Jurkat, Clone E6-1 (cell line): ENCODE measurements at regions not wholly inside any gene's neighbourhood (a gene's known extent, or its start where the extent isn't known, plus 50 kb on each side); places are given as distances from the start of the nearest gene placed in this dataset.

Experiments used
- DNase-seq: peaks from one replicate; pipeline ENCODE4 v3.0.0-alpha.2; 2011; ENCODE audit warnings: low read depth, low spot score
- H3K4me3 ChIP-seq: 2 replicates; pipeline ENCODE4 v1.5.1; 2011; ENCODE audit warnings: mild to moderate bottlenecking, low read length, control low read depth, moderate library complexity

- no peak overlapping the region for H3K4me3 ChIP-seq
- no peak for DNase-seq
Observed at GRCh38 chr18:27608174-27608573, 423.1 kb upstream of the CHST9 start.

- no peak overlapping the region for H3K4me3 ChIP-seq
- no peak for DNase-seq
Observed at GRCh38 chr18:27606741-27607140, 421.6 kb upstream of the CHST9 start.

- peak; percentile 15 for DNase-seq
- no peak overlapping the region for H3K4me3 ChIP-seq
Observed at GRCh38 chr18:27605107-27605834, 420.2 kb upstream of the CHST9 start.

GRCh38 chr18:27604583-27604982 lies 419.5 kb upstream of the CHST9 start:
- H3K4me3 ChIP-seq = no peak overlapping the region
- DNase-seq = no peak

- DNase-seq = no peak
- no peak overlapping the region for H3K4me3 ChIP-seq
Observed at GRCh38 chr18:27602092-27602491, 417.0 kb upstream of the CHST9 start.

- no peak for DNase-seq
- H3K4me3 ChIP-seq = no peak overlapping the region
Observed at GRCh38 chr18:27600245-27600644, 415.1 kb upstream of the CHST9 start.

GRCh38 chr18:27599202-27599829 lies 414.2 kb upstream of the CHST9 start:
- H3K4me3 ChIP-seq = no peak overlapping the region
- peak; percentile 12 for DNase-seq

- H3K4me3 ChIP-seq = no peak overlapping the region
- DNase-seq = no peak
Observed at GRCh38 chr18:27595113-27595838, 410.2 kb upstream of the CHST9 start.

- no peak overlapping the region for H3K4me3 ChIP-seq
- no peak for DNase-seq
Observed at GRCh38 chr18:27585602-27586173, 400.6 kb upstream of the CHST9 start.

GRCh38 chr18:27583466-27583865 lies 398.4 kb upstream of the CHST9 start:
- DNase-seq = no peak
- no peak overlapping the region for H3K4me3 ChIP-seq

- no peak for DNase-seq
- H3K4me3 ChIP-seq = no peak overlapping the region
Observed at GRCh38 chr18:27582760-27583412, 397.8 kb upstream of the CHST9 start.

GRCh38 chr18:27581296-27581904 lies 396.3 kb upstream of the CHST9 start:
- no peak for DNase-seq
- H3K4me3 ChIP-seq = no peak overlapping the region

GRCh38 chr18:27579364-27579763 lies 394.3 kb upstream of the CHST9 start:
- no peak overlapping the region for H3K4me3 ChIP-seq
- no peak for DNase-seq

GRCh38 chr18:27577752-27578151 lies 392.6 kb upstream of the CHST9 start:
- no peak overlapping the region for H3K4me3 ChIP-seq
- no peak for DNase-seq

GRCh38 chr18:27577265-27577664 lies 392.2 kb upstream of the CHST9 start:
- DNase-seq = no peak
- H3K4me3 ChIP-seq = no peak overlapping the region

- DNase-seq = no peak
- H3K4me3 ChIP-seq = no peak overlapping the region
Observed at GRCh38 chr18:27567434-27567833, 382.3 kb upstream of the CHST9 start.

- DNase-seq = no peak
- H3K4me3 ChIP-seq = no peak overlapping the region
Observed at GRCh38 chr18:27564066-27564465, 379.0 kb upstream of the CHST9 start.

GRCh38 chr18:27558388-27559155 lies 373.5 kb upstream of the CHST9 start:
- DNase-seq = no peak
- no peak overlapping the region for H3K4me3 ChIP-seq
